Ishikawa (cell line): ENCODE measurements at regions not wholly inside any gene's neighbourhood (a gene's known extent, or its start where the extent isn't known, plus 50 kb on each side); places are given as distances from the start of the nearest gene placed in this dataset.

ENCODE experiments used
- EP300 ChIP-seq: IDR thresholded peaks from 2 replicates; pipeline ENCODE4 v1.6.1; 2012; ENCODE audit warnings: borderline replicate concordance
- TF ChIP-seq, protein P1 (sequence below): IDR thresholded peaks from 2 replicates; pipeline ENCODE4 v1.6.1; 2012

DNA sequence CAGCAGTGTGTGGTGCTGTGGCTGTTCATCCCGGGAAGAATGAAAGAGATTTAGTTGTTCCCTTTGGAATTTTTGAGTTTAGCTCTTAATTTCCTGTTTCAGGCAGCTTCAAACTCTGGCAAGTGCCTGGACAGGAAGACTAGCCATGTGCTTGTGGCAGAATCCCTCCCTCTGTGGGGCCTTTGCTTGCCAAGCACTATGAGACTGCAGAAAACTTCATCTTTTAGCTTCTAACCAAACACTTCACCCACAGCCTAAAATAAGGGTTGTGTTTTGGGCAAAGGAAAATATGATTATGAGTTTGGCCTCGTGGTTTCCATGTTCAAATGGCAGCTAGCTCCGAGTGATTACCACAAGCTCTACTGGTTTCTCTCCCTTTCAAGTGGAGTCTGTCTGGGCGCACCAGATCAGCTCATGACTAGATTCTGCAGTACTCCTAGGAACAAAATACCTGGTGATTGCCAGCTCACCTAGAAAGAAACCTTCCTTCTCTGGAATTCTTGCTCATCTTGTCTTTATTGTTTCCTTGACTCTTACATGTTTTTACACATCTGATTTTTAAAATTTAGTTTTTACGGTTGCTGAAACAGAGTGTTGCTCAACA lies 707.5 kb downstream of the SLITRK6 start:
- TF ChIP-seq EP300, result no peak
- TF ChIP-seq, protein P1, sequence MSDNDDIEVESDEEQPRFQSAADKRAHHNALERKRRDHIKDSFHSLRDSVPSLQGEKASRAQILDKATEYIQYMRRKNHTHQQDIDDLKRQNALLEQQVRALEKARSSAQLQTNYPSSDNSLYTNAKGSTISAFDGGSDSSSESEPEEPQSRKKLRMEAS, result no peak
